ENCODE measurements at regions not wholly inside any gene's neighbourhood (a gene's known extent, or its start where the extent isn't known, plus 50 kb on each side); places are given as distances from the start of the nearest gene placed in this dataset.
"Not testable (repeated sequence)": the region's sequence is repeated elsewhere in the genome, so short reads cannot be mapped to it uniquely, and the experiment has no call there.

GRCh38 chrX:8105531-8105930, 65.5 kb downstream of the VCX2 start:
- DNase-seq (ENCODE audit: low spot score): no peak

DNA sequence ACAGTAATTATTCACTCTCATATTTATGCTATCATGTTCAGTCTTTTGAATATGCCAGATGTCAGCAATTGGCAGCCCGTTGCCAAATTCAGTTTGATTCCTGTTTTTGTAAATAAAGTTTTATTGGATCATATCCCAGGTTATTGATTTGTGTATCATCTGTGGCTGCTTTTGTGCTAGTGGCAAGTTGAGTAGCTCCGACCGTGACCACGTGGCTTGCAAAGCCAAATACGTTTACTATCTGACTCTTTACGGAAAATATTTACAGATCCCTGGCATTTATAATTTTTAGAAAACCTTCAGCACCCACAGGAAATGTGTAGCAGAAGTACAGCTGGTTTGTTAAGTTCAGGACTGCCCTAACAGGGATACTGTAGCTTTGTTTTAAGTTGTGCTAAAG, 67.4 kb downstream of the VCX2 start:
- no peak for DNase-seq (ENCODE audit: low spot score)

GRCh38 chrX:8091510-8091909, 79.6 kb downstream of the VCX2 start:
- no peak for DNase-seq (ENCODE audit: low spot score)

- no peak for DNase-seq (ENCODE audit: low spot score)
Observed at GRCh38 chrX:8090906-8091305, 80.2 kb downstream of the VCX2 start.

DNA sequence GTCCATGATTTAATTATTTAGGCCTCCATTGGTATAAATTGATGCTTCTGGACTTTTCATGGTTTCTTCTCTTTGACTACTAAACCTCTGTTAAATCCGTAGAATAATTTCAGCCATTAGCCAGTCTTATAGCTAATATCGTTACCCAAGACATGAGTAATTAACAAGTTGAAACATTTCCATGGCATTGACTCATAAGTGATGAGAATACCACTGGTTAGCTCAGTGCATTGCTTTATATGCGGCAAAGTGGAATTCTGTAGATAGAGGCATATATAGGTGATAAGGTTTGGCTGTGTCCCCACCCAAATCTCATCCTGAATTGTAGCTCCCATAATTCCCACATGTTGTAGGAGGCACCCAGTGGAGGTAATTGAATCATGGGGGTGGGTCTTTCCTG, 80.6 kb downstream of the VCX2 start:
- DNase-seq (ENCODE audit: low spot score): no peak

- DNase-seq (ENCODE audit: low spot score): no peak
Observed at GRCh38 chrX:8089141-8089540, 81.9 kb downstream of the VCX2 start.

DNA sequence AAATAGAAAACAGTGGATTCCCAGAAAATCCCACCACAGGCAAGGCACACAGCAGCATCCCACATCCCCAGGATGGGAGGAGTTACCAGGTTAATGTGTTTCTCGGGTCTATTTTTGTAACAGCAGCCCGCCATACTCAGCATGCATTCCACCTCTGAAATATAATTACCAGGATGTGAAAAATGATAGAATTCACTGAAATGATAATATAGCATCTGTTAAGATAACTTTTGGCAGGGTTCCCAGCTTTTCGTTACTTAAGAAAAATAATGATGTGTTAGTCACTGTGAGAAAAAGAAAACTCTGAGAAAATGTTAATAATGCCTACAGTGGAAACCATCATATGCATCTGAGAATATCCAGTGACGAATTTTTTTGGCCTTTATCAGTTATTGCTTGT, 87.1 kb downstream of the VCX2 start:
- DNase-seq (ENCODE audit: low spot score): no peak

DNA sequence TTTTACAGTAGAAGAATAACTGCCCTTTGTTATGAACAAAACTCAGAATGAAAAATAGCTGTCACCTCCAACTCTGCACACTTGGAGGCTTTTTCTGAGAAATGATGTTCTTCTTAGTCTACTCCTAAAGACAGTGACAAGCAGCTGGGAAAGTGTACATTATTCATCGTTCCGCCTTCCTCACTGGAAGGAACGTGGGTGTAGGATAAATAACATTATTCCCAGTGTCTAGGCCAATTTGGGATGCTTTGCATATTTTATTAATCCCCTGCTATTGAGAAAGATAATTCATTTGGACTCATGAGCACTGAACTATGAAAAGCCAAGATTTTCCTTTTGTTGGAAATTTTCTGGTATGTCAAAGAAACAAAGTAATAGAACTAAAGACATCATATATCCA, 87.8 kb downstream of the VCX2 start:
- DNase-seq (ENCODE audit: low spot score): no peak

DNA sequence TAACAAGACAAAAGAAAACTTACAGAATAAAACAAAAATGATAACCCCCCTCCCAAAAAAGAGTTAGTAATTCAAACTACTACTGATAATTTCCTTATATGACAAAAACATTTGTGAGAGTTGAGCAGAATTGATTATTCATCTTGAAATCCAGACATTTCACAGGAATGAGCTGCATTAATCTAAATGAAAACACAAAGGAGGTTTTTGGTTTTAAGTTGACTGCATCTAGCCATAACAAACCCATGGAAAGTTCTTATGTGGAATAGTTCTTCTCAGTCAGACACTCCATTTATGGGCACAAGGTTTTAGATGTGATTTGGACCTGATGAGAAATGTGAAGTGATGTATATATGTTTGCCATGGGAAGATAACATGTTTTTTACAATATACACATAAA, 95.4 kb downstream of the VCX2 start:
- no peak for DNase-seq (ENCODE audit: low spot score)

DNA sequence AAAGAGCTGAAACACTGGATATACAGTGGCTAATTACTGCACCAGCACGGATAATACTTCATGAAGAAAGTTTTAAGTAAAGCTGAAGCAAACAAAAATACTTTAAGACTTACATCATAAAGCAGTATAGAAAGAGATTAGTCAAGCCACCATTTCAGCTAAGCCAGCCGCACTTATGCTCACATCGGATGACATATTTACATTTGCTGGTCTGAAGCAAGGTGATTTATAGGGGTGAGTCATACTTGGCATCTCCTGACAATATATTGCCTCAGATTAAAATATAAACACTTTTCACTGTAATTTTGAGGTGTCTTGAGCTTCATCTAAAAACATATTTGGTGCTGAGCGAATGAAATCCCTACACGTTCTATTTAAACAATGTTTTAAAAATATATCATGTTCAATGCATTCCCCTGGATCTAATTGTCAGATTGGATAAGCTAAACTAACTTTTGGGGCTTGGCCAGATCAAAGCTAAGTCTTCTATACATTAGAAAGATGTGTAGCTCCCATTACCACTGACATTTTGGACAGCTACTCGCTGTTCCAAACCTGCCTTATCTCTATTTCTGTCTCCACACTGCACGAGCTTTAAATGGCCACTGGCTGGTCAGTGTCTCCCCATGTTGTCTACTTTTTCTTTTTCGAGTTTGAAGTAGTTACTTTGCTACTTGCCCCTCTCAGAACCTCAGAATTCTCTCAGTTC, 103.2 kb downstream of the VCX2 start:
- no peak for DNase-seq (ENCODE audit: low spot score)

DNA sequence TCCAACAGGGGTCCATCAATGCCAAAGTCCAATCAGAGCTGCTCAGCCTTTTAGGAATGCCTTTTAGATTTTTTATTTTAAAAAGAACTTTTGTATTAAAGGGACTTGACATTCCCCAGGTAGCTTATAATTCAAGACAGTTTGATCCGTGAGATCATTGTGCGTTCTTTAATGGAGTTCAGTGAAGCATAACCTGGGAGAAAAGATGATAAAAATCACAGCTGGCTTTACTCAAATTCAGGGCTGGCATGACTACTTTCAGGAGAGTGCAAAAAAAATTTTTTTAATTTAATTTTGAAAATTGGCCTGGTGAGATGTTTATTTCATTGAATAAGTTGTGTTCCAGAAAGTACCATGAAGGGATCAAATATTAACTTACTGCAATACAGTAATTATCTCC, 118.2 kb downstream of the VCX2 start:
- no peak for DNase-seq (ENCODE audit: low spot score)

- DNase-seq (ENCODE audit: low spot score): peak; percentile 7
Observed at GRCh38 chrX:8049827-8050226, 121.2 kb downstream of the VCX2 start.

DNA sequence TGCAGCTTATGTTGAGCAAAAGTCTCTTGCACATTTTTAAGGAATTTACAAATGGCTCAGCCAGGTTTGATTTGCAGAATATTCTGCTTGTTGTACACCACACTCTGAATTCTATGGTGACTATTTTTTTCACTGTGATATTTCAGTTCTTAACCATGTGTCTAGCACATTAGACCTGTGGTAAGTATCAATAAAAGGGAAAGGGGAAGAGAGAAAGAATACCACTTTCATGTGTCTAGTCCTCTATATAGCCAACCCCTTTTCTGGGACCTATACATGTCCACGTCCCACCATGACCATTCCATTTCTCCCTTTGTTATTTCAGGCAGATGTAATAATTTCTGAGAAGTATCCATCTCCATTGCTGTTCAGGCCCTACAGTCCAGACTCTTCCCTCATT, 121.3 kb upstream of the PNPLA4 start:
- no peak for DNase-seq (ENCODE audit: low spot score)

GRCh38 chrX:8044947-8045346, 117.7 kb upstream of the PNPLA4 start:
- no peak for DNase-seq (ENCODE audit: low spot score)

GRCh38 chrX:8043546-8043945, 116.3 kb upstream of the PNPLA4 start:
- DNase-seq (ENCODE audit: low spot score): no peak

GRCh38 chrX:8043121-8043520, 115.9 kb upstream of the PNPLA4 start:
- DNase-seq (ENCODE audit: low spot score): no peak

DNA sequence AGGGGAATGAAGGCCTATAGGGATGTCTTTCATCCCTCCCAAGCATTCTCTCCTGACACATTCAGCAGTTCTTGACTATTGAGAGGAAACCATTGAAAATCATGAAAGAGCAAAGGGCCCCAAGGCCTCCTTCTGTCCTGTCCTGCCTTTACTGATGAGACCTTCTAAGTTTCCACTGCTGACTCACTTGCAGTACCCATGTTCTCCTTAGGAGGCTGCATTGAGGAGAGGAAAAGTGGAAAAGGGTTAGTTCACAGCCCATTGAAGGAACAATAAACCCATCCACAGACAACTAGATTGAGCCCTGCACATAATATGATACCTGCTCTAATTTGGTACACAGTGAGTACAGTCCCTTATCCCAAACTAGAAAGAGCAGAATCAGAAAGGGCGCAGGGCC, 115.1 kb upstream of the PNPLA4 start:
- DNase-seq (ENCODE audit: low spot score): no peak

DNA sequence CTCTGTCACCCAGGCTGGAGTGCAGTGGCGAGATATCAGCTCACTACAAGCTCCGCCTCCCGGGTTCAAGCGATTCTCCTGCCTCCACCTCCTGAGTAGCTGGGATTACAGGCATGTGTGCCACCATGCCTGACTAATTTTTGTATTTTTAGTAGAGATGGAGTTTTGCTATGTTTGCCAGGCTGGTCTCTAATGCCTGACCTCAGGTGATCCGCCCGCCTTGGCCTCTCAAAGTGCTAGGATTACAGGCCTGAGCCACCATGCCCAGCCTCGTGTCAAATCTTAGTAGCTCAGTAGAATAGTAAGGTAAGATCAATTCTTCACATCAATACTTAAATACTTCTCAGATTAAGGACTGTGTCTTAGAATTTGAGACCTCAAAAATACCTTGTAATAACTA, 112.5 kb upstream of the PNPLA4 start:
- not testable (repeated sequence) for DNase-seq (ENCODE audit: low spot score)

DNA sequence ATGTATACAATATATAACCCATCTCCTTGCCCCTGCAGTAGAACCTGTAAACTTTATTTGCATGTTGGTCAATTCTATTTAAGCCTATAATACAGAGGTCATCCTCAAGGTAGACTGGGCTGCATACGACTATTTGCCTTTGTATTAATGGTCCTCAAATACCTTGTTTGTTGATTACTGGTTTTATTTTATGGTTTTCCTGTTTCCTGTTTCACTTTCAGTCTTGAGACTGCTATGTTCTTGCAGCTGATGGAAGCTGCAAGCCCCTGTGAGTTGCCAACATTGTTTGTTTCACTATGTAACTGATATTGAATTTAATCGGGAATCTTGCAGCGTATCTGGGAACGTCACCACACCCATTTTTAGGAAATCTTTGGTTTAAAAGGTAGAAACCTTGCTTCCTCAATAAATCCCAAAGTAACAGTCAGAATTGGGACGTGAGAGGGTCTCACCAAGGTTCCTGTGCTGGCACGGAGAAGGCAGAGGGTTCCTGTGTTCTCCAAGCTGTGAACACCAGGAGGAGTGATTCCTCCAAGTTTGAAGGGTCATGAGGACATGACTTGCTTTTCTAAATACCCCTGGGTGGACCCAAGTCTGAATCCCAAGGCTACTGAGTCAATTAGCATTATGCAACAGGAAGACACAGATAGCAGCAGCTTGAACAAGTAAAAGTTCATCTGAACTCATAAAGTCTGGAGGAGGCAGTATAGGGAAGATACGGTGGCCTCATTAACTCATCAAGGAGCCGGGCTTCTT, 110.6 kb upstream of the PNPLA4 start:
- DNase-seq (ENCODE audit: low spot score): no peak

- DNase-seq (ENCODE audit: low spot score): no peak
Observed at GRCh38 chrX:8036914-8037313, 109.7 kb upstream of the PNPLA4 start.

GRCh38 chrX:8034058-8034457, 106.8 kb upstream of the PNPLA4 start:
- no peak for DNase-seq (ENCODE audit: low spot score)

DNA sequence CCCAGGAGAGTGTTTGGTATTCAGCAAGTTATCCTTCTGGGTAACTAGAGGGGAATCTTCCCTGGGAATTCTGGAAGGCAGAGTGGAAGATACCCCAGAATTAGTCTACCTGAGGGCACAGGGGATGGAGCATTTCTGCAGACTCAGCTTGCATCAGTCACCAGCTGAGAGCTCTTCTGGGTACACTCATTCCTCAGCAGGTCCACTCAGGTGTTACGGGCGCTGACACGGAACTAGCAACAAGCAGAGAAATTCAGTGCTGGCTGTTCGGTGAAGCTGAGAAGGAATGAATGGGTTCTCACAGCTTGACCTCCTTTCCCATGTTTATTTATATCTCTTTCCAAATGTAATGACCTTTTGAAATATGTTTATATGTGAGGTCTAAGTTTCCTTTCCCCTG, 106.0 kb upstream of the PNPLA4 start:
- DNase-seq (ENCODE audit: low spot score): no peak

DNA sequence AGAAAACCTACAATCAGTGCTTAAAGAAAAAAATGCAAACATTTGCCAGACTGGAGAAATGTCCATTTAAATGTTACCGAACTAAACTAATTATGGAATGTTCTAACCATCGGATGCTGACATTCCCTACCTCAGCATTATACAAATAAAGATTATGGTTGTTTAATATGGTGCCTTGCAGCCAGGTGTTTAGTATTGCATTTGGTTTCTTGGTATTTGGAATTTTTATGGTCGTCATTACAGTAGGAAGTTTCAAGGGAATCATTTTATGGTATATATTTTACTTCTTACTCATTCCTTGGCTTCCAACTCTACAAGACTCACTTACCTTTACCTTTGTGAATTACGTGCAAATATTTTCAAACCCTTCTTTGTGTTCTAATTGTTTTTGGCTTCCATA, 103.1 kb upstream of the PNPLA4 start:
- DNase-seq (ENCODE audit: low spot score): no peak

GRCh38 chrX:8027827-8028226, 100.6 kb upstream of the PNPLA4 start:
- peak; percentile 19 for DNase-seq (ENCODE audit: low spot score)

Measured in pons (tissue), 1 donor.